GM19463 (cell line): ENCODE measurements at regions not wholly inside any gene's neighbourhood (a gene's known extent, or its start where the extent isn't known, plus 50 kb on each side); places are given as distances from the start of the nearest gene placed in this dataset.

Source experiments
- ATAC-seq: cut with Tn5 transposase; IDR thresholded peaks from one replicate; pipeline ENCODE4 v1.9.1; 2021; ENCODE audit warnings: mild to moderate bottlenecking, moderate library complexity; ENCODE audit not compliant: unreplicated experiment

- no peak for ATAC-seq
Measured at GRCh38 chr5:17161662-17162061, 55.8 kb upstream of the BASP1 start.

GRCh38 chr5:17163221-17163620 is 54.2 kb upstream of the BASP1 start:
- ATAC-seq, result no peak

DNA sequence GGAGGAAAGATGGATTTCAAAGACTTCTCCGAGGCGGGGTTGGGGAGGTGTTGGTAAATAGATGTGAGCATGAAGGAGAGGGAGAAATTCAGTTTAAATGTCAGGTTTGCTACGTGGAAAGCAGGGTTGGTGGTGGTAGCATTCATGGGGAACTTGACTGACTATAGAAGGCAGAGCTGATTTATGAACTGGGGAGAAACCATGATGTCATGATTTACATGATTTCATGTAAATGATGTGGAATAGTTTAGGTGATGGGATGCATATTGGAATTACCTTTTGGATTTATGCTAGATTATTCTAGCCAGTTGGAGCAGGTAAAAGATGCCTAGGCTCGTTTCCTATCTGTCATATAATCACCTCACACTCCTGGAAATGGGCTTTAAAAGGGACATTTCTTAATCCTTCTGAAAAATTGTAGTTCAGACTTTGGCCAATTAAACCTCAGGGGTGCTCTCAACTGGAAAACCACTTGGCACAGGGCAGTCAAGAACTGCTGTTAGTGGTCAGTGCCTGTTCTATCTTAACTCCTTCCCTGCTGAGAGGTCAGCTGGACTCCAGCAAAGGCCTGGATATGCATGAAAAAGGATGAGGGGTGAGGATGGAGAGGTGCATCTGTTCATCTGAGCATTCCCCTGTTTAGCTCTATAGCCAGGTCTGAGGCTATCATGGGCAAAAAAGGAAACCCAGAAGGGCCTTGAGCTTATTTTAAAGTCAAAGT is 50.1 kb upstream of the BASP1 start:
- ATAC-seq, result no peak
